Anterior cingulate cortex (tissue), 58 donors: ENCODE measurements at regions not wholly inside any gene's neighbourhood (a gene's known extent, or its start where the extent isn't known, plus 50 kb on each side); places are given as distances from the start of the nearest gene placed in this dataset.

Experiments used
- DNase-seq, 58 donors: peaks; one replicate each; lab custom pipeline; 2025; lab: John Stamatoyannopoulos, UW

DNA sequence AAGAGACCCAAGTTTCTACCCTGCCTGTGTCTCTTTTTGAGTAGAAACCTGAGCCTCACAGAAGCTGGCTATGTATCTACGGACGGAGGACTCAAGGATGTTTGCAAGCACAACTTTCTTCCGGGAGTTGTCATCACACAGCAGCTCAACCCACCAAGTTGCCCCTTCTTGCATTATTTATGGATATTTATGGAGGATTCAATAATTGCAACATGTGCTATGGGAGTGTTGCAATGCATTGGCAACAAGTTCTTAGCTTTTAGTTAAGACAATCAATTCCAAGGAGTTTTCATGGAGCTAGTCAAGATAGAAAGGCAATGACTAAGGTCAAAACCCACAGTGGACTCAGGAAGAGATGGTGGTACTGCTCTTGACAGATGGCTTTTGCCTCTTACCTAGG is 336.9 kb downstream of the ENC1 start:
- no peak for DNase-seq

- no peak for DNase-seq
Observed at GRCh38 chr5:74301576-74301975, 339.0 kb downstream of the ENC1 start.

DNA sequence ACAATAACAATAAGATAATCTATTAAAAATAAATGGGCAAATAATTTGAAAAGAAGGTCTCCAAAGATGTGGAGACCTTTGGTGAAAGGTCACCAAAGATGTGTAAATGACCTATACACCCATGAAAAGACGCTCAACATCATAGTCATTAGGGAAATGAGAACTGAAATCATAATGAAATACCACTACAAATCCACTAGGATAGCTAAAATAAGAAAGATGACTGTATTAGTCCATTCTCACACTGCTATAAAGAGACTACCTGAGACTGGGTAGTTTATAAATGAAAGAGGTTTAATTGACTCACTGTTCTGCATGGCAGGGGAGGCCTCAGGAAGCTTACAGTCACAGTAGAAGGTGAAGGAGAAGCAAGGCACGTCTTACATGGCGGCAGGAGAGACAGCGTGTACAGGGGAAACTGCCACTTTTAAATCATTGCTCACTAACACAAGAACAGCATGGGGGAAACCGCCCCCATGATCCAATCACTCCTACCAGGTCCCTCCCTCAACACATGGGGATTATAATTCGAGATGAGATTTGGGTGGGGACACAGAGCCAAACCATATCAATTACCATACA is 339.6 kb downstream of the ENC1 start:
- no peak for DNase-seq

GRCh38 chr5:74299833-74300232 is 340.7 kb downstream of the ENC1 start:
- no peak for DNase-seq

- DNase-seq, result peak in 2 of 58 donors; percentile 5 to 49
Observed at GRCh38 chr5:74296685-74297408, 343.7 kb downstream of the ENC1 start.

GRCh38 chr5:74295676-74296075 is 344.9 kb downstream of the ENC1 start:
- no peak for DNase-seq

DNA sequence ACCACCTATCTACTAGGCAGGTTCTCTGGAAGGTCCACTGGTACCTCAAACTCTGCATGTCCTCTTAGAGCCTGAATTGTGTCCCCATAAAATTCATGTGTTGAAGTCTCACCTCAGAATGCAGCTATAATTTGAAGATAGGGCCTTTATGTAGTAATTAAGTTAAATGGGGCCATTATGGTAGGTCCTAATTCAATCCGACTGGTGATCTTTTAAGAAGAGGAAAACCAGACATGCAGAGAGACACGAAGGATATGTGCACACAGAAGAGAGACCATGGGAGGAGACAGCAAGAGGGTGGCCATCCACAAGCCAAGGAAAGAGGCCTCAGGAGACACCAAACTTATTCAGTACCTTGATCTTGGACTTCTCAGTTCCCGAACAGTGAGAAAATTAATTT is 345.4 kb downstream of the ENC1 start:
- DNase-seq, result no peak

GRCh38 chr5:74294231-74294705 is 346.3 kb downstream of the ENC1 start:
- DNase-seq, result peak in 50 of 58 donors; percentile 2 to 82 (median 40)

DNA sequence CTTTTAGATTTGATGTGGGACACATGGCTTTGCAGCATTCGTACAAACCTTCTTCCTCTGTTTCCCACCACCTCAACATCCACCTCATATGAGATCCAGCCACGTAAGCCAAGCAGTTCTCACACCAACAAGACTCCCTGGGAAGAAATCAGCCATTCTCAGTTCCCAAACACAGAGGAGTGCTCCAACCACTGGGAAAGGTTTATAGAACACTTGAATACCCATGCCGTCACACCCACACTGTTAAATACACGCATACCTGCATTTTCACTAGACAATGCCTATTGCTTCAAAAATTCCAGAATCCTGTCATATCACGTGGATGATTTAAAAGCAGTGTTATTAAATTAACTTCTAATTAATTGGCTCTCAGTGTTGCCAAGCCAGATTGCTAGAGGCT is 347.3 kb downstream of the ENC1 start:
- DNase-seq, result no peak

DNA sequence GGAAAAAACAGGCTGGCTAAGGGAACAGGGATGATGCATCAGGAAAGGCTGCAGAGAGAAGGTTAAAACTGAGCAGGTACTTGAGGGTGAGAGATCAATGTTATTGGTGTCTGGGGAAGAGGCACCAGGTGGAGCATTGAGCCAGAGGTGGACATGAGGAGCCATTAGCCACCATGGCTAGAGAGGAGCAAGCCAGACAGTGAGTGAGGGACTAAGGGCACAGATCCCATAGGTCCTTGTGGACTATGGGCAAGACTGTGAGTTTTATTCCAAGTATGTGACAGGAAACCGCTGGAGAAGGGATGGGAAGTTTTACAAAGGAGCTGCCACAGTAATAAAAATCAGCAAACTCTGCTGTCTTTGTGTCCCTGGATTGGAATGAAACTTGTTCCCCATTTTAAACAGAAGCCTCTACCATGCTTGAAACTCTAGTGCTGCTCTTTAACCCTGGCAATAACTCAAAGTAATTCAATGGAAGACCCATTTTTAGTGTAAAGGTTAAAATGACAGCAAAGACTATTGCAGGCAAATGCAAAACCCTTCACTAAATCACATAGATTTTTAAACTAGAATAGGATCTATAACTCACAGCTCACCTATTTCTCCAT is 349.8 kb downstream of the ENC1 start:
- no peak for DNase-seq

- no peak for DNase-seq
Observed at GRCh38 chr5:74289691-74290090, 350.8 kb downstream of the ENC1 start.

- DNase-seq, result no peak
Observed at GRCh38 chr5:74289238-74289637, 351.3 kb downstream of the ENC1 start.

DNA sequence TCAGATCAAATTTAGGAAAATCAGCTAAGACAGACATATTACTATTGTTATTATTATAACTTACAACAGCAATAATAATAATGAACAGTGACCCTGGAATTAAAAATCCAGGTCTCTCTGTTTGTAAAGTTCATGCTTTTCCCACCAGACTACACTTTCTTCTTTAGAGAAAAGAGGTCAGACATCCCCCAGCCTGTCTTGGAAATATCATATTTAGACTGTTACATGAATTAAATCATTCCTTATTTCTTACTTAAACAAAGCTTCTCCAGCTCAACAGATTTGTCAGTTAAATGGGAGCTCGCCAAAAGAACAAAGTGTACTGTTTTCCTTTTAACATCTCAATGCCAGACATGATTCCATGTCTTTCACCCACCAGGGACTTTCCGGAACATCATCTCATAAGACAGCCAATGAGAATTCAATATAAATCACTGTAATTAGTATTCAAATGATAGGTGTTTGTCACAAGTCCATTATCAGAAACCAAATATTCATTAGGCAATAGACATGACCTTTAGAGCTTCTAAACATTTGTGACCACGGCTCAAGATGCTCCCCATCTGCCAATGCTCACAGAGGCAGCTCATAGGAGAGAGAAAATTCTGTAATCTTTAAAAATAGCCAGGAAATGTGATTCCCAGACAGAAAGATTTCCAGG is 351.9 kb downstream of the ENC1 start:
- peak in 1 of 58 donors; percentile 20 for DNase-seq

- DNase-seq, result no peak
Observed at GRCh38 chr5:74288038-74288437, 352.5 kb downstream of the ENC1 start.

DNA sequence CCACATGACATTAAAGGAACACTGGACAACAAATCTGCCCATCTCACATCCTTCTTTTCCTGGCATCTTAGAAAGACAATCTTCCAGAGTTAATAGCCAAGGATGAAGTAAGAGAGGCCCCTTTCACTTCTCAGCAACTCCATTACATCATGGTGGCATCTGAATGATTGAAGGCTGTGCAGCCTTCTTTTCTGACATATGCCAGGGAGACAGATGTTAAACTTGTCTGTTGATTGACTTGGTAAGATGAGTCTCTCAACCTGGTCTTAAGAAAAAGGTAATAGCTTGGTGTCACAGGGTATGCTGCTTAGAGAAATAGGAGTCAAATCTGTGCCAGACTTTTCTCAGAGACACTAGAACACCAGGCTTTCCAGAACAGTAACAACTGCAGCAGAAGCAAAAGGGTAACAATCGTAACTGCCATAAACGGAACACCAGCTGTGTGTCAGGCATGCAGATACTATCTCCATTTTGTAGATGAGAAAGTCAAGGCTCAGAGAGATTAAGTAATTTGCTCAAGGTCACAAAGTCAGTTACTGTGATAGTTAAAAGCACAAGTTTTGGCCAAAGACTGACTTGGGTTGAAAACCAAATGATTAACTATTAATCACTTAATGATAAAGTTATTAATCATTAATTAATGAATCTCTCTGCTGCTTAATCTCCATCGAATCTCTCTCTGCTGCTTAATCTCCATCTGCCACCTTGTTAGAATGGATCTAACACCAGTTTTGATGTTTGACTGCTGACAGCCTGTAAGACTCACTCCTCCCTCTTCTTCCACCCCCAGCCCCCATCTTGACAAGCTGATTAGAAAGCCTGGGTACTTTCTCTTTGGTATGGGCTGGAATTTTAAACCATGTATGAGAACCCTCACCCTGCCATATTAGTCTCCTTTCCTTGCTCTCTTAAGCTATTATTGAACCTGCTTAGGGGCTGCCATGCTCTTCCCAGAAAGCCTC is 353.5 kb downstream of the ENC1 start:
- no peak for DNase-seq

- peak in 8 of 58 donors; percentile 1 to 52 (median 6) for DNase-seq
Observed at GRCh38 chr5:74285675-74286280, 354.8 kb downstream of the ENC1 start.

GRCh38 chr5:74282490-74282889 is 358.0 kb downstream of the ENC1 start:
- no peak for DNase-seq

- DNase-seq, result no peak
Observed at GRCh38 chr5:74281166-74281565, 359.4 kb downstream of the ENC1 start.

DNA sequence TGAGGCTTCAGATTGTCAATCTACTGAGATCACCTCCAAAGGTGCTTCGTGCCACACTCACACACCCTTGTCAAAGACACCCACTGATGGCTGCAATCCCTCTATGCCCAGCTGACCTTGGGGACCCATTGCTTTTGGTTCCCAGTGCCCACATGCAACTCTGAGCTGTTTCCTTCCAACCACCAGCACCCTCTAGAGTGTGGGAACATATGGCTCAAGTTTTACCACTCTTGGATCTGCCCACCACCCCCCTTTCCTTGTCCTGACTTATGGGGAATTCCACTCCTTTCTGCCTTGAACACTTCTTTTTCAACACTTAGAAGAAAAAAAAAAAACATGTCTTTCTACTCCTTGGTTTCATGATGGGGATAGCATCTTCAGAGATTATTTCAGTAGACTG is 360.2 kb downstream of the ENC1 start:
- DNase-seq, result no peak

- no peak for DNase-seq
Observed at GRCh38 chr5:74279244-74279643, 361.3 kb downstream of the ENC1 start.
